OCI-LY3 (cell line): ENCODE measurements at regions not wholly inside any gene's neighbourhood (a gene's known extent, or its start where the extent isn't known, plus 50 kb on each side); places are given as distances from the start of the nearest gene placed in this dataset.

Experiments used
- CTCF ChIP-seq: fragments of 200-600, 300-600 bp; sonication (generic); IDR thresholded peaks from 2 replicates; pipeline ENCODE4 v1.5.1; 2014; ENCODE audit warnings: antibody characterized with exemption, low read length, low read depth
- EZH2phosphoT487 ChIP-seq: fragments of 200-600 bp; shearing (Covaris generic); IDR thresholded peaks from 2 replicates; pipeline ENCODE4 v1.6.1; 2018; ENCODE audit warnings: antibody characterized with exemption, mixed run types, low read depth

- TF ChIP-seq CTCF = no peak
- TF ChIP-seq EZH2phosphoT487 = no peak
These were observed 271.4 kb downstream of the ALDH8A1 start for GRCh38 chr6:134678436-134678889.
